DOHH2 (cell line): ENCODE measurements at regions not wholly inside any gene's neighbourhood (a gene's known extent, or its start where the extent isn't known, plus 50 kb on each side); places are given as distances from the start of the nearest gene placed in this dataset.

Experiments
- H3F3A ChIP-seq: fragments of 200-600 bp; sonication (generic), shearing (Covaris generic); 2 replicates; pipeline ENCODE4 v1.6.0; 2016; ENCODE audit warnings: antibody characterized with exemption, mild to moderate bottlenecking; ENCODE audit not compliant: control insufficient read depth, insufficient read depth
- H3K27ac ChIP-seq: fragments of 200-600 bp; sonication (generic); 2 replicates; pipeline ENCODE4 v1.5.1; 2014; ENCODE audit warnings: low read depth, mild to moderate bottlenecking, low read length, moderate library complexity
- H3K27me3 ChIP-seq: fragments of 200-600 bp; sonication (generic); 2 replicates; pipeline ENCODE4 v1.6.1; 2014; ENCODE audit warnings: mild to moderate bottlenecking, low read length, mixed read lengths; ENCODE audit not compliant: control insufficient read depth
- H3K36me3 ChIP-seq: fragments of 200-600 bp; sonication (generic); 2 replicates; pipeline ENCODE4 v1.6.1; 2014; ENCODE audit warnings: mild to moderate bottlenecking, low read length, moderate library complexity, mixed read lengths; ENCODE audit not compliant: control insufficient read depth
- H3K4me1 ChIP-seq: fragments of 200-600 bp; sonication (generic); 2 replicates; pipeline ENCODE4 v1.6.1; 2014; ENCODE audit warnings: mild to moderate bottlenecking, low read length, mixed read lengths; ENCODE audit not compliant: control insufficient read depth
- H3K4me2 ChIP-seq: fragments of 200-600 bp; sonication (generic); 2 replicates; pipeline ENCODE4 v1.6.0; 2014; ENCODE audit warnings: mild to moderate bottlenecking, low read length, moderate library complexity
- H3K4me3 ChIP-seq: fragments of 200-600 bp; sonication (generic); 2 replicates; pipeline ENCODE4 v1.5.1; 2014; ENCODE audit warnings: mild to moderate bottlenecking, low read length, mixed read lengths
- H3K79me2 ChIP-seq: fragments of 200-600 bp; sonication (generic); 2 replicates; pipeline ENCODE4 v1.6.1; 2014; ENCODE audit warnings: mild to moderate bottlenecking, low read length, mixed read lengths; ENCODE audit not compliant: control insufficient read depth
- H3K9me2 ChIP-seq: fragments of 200-600 bp; sonication (generic); replicated peaks from 2 replicates; pipeline ENCODE4 v1.6.1; 2014; ENCODE audit warnings: mild to moderate bottlenecking, low read length, mixed read lengths; ENCODE audit not compliant: control insufficient read depth
- H3K9me3 ChIP-seq: fragments of 200-600 bp; sonication (generic); 2 replicates; pipeline ENCODE4 v1.6.1; 2014; ENCODE audit warnings: antibody characterized with exemption, low read length, mixed read lengths; ENCODE audit not compliant: control insufficient read depth, insufficient read depth
- H4K20me1 ChIP-seq: fragments of 200-600 bp; sonication (generic); 2 replicates; pipeline ENCODE4 v1.6.0; 2014; ENCODE audit warnings: low read depth, mild to moderate bottlenecking, antibody characterized with exemption, low read length, moderate library complexity; ENCODE audit not compliant: control insufficient read depth, insufficient read depth
- EZH2phosphoT487 ChIP-seq: fragments of 200-600 bp; sonication (generic); IDR thresholded peaks from 2 replicates; pipeline ENCODE4 v1.6.1; 2017; ENCODE audit warnings: borderline replicate concordance, mild to moderate bottlenecking, antibody characterized with exemption, low read length, moderate library complexity, mixed read lengths
- TF ChIP-seq, protein P1 (sequence below): fragments of 200-600 bp; sonication (generic); IDR thresholded peaks from one replicate; pipeline ENCODE4 v1.5.1; 2014; ENCODE audit warnings: antibody characterized with exemption, mild to moderate bottlenecking, low read depth, low read length; ENCODE audit not compliant: poor library complexity, severe bottlenecking

DNA sequence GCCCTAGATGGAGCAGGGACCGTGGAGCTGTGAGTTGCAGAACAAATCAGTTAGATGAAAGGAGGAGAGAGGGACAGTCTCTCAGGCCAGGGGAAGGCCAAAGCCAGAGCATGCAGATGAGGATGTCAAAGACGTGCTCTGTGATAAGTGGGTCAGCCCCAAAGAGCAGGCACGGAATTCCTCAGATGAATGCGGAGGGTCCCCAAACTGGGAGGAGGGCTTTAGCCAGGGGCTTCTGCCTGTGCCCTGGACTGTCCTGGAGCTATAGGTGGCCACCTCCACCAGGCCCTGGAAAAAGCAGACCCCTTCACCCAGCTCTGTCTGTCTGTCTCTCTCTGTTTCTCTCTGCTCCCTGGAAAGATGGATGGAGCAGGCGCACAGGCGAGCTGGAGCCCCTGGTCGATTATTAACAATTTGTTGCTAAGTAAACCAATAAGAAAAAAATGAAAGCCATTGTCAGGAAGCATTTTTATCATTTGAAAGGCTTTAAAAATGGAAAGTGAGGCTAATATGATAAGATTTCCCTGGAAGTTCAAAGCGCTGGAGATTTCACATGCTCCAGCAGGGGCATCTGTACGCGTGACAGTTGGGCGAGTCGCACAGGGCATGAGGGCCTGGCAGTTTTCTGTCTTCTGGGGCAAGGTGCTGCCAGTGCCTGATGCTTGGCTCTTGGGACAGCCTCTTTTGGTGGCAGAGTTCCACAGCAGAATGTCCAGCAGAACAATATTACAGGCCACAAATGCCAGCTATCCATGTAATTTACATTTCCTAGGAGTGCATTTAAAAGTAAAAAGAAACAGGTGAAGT, 241.0 kb downstream of the GLI2 start:
- Histone ChIP-seq H3K9me3 (no peaks in the 10 kb centered on the region), H3K79me2 (no peaks in the 10 kb centered on the region), H3K4me2 (no peak overlapping the region), H4K20me1 (no peaks in the 10 kb centered on the region), H3K9me2 (no peaks in the 10 kb centered on the region), H3K27ac (no peak overlapping the region), H3K4me1 (no peaks in the 10 kb centered on the region), H3K27me3 (no peaks in the 10 kb centered on the region), H3K4me3 (no peak overlapping the region), H3F3A (no peaks in the 10 kb centered on the region), H3K36me3 (no peaks in the 10 kb centered on the region)
- TF ChIP-seq EZH2phosphoT487, result no peak
- TF ChIP-seq, protein P1, sequence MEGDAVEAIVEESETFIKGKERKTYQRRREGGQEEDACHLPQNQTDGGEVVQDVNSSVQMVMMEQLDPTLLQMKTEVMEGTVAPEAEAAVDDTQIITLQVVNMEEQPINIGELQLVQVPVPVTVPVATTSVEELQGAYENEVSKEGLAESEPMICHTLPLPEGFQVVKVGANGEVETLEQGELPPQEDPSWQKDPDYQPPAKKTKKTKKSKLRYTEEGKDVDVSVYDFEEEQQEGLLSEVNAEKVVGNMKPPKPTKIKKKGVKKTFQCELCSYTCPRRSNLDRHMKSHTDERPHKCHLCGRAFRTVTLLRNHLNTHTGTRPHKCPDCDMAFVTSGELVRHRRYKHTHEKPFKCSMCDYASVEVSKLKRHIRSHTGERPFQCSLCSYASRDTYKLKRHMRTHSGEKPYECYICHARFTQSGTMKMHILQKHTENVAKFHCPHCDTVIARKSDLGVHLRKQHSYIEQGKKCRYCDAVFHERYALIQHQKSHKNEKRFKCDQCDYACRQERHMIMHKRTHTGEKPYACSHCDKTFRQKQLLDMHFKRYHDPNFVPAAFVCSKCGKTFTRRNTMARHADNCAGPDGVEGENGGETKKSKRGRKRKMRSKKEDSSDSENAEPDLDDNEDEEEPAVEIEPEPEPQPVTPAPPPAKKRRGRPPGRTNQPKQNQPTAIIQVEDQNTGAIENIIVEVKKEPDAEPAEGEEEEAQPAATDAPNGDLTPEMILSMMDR, result no peak

DNA sequence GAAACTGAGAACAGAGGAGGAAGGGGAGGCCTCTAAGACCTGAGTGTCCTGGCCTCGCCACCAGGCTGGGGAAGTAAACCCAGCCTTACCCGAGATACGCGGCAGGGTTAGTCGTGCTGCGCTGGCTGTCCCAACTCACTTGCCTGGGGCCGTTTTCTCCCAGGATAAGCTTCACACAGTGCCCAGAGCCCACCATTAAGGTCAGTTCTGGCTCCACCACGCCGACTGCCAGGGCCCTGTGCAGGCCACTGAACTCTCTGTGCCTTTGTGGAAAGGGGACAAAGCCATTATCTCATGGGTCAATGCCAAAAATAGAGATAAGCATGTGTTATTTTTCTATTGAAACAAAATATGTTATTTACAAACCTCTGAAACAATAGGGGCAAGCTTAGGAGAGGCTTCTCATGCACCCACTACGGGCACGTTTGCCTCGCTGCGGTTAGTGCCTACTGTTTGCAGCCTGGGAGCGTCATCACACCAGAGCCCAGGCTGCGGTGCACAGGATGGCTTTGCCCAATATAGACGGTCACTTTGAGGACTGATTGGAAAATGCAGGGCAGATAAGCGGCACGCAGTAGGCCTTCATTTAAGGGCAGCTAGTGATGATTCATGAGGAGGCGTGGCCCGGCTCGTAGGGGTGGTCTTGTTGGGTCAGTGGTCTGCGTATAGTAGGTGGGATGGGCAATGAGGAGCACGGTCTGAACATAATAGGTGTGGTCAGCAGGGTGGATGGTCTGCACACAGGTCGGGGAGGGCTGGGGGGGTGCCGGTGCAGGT, 242.1 kb downstream of the GLI2 start:
- Histone ChIP-seq H3K36me3 (no peaks in the 10 kb centered on the region), H4K20me1 (no peaks in the 10 kb centered on the region), H3K4me3 (no peak overlapping the region), H3K79me2 (no peaks in the 10 kb centered on the region), H3K9me3 (no peaks in the 10 kb centered on the region), H3K27ac (no peak overlapping the region), H3K4me2 (no peak overlapping the region), H3F3A (no peaks in the 10 kb centered on the region), H3K27me3 (no peaks in the 10 kb centered on the region), H3K4me1 (no peaks in the 10 kb centered on the region), H3K9me2 (no peaks in the 10 kb centered on the region)
- TF ChIP-seq EZH2phosphoT487, result no peak
- TF ChIP-seq, protein P1, result no peak

DNA sequence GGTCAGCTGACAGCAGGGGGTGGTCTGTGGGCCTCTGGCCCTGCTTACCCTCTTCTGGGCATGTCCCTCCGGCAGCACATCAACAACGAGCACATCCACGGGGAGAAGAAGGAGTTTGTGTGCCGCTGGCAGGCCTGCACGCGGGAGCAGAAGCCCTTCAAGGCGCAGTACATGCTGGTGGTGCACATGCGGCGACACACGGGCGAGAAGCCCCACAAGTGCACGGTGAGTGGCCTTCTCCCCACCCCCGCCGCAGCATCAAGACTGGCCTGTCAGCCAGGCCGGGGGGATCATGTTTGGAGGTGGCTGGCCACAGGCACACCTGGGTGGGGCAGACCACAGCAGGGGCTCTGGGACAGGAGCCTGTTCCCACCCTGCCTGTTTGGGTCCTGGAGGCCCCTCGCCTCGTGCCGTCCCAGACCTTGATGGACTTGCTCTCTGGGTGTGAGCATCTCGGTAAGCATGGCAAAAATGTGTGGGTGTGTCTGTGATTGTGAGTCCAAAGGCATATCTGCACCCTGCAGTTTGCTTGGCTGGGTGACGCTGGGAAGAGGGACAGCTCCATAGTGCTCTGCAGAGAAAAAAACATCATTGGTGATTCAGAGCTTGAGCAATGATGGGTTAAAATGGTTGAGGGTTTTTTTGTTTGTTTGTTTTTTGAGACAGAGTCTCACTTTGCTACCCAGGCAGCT, 242.8 kb downstream of the GLI2 start:
- H3K36me3 ChIP-seq, result no peaks in the 10 kb centered on the region
- H3K4me2 ChIP-seq, result no peak overlapping the region
- H4K20me1 ChIP-seq, result no peaks in the 10 kb centered on the region
- no peaks in the 10 kb centered on the region for H3F3A ChIP-seq
- H3K9me2 ChIP-seq, result no peaks in the 10 kb centered on the region
- no peaks in the 10 kb centered on the region for H3K9me3 ChIP-seq
- H3K4me1 ChIP-seq, result no peaks in the 10 kb centered on the region
- H3K27me3 ChIP-seq, result no peaks in the 10 kb centered on the region
- H3K79me2 ChIP-seq, result no peaks in the 10 kb centered on the region
- TF ChIP-seq, protein P1, result no peak
- H3K4me3 ChIP-seq, result no peak overlapping the region
- no peak overlapping the region for H3K27ac ChIP-seq
